Keratinocyte (primary cell): ENCODE measurements at regions not wholly inside any gene's neighbourhood (a gene's known extent, or its start where the extent isn't known, plus 50 kb on each side); places are given as distances from the start of the nearest gene placed in this dataset.

ENCODE experiments used
- EZH2 ChIP-seq: IDR thresholded peaks from one replicate; pipeline ENCODE4 v1.6.1; 2012; ENCODE audit warnings: inconsistent platforms, mild to moderate bottlenecking, low read length, moderate library complexity
- TF ChIP-seq, protein P1 (sequence below), 3 experiments: IDR thresholded peaks in 1 of 3; conservative IDR thresholded peaks in 1 of 3; optimal IDR thresholded peaks in 1 of 3; 2 replicates in 2 of 3; 3 replicates in 1 of 3; pipeline versions ENCODE3 to v1.5.1; 2011; ENCODE audit warnings: low read length in 3 of 3, mild to moderate bottlenecking in 3 of 3, moderate library complexity in 2 of 3, control low read depth in 1 of 3, inconsistent platforms in 1 of 3; ENCODE audit not compliant: insufficient read depth in 2 of 3; ENCODE audit errors: extremely low read depth in 1 of 3

DNA sequence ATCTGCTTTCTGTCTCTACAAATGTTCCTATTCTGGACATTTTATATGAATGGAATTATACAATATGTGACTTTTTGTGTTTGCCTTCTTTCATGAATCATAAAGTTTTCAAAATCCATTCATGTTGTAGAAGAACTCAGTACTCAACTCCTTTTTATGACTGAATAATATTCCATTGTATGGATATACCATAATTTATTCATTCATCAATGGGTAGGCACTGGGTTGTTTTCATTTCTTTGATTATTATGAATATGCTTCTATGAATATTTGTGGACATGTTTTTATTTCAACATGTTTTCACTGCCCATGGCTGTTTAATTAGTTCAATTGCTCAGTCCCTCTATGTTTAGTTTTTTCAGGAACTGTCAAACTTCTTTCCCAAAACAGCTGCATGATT is 76.5 kb upstream of the GTSF1L start:
- TF ChIP-seq, protein P1, sequence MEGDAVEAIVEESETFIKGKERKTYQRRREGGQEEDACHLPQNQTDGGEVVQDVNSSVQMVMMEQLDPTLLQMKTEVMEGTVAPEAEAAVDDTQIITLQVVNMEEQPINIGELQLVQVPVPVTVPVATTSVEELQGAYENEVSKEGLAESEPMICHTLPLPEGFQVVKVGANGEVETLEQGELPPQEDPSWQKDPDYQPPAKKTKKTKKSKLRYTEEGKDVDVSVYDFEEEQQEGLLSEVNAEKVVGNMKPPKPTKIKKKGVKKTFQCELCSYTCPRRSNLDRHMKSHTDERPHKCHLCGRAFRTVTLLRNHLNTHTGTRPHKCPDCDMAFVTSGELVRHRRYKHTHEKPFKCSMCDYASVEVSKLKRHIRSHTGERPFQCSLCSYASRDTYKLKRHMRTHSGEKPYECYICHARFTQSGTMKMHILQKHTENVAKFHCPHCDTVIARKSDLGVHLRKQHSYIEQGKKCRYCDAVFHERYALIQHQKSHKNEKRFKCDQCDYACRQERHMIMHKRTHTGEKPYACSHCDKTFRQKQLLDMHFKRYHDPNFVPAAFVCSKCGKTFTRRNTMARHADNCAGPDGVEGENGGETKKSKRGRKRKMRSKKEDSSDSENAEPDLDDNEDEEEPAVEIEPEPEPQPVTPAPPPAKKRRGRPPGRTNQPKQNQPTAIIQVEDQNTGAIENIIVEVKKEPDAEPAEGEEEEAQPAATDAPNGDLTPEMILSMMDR (optimal IDR thresholded peaks at IDR 0.05 in 1 of 3, IDR thresholded peaks at IDR 0.05 in 1 of 3, conservative IDR thresholded peaks at IDR 0.05 in 1 of 3; ENCODE audit: extremely low read depth in 1 of 3, insufficient read depth in 2 of 3, low read length in 3 of 3): no peak
- no peak for TF ChIP-seq EZH2
